ENCODE measurements at regions not wholly inside any gene's neighbourhood (a gene's known extent, or its start where the extent isn't known, plus 50 kb on each side); places are given as distances from the start of the nearest gene placed in this dataset.

DNA sequence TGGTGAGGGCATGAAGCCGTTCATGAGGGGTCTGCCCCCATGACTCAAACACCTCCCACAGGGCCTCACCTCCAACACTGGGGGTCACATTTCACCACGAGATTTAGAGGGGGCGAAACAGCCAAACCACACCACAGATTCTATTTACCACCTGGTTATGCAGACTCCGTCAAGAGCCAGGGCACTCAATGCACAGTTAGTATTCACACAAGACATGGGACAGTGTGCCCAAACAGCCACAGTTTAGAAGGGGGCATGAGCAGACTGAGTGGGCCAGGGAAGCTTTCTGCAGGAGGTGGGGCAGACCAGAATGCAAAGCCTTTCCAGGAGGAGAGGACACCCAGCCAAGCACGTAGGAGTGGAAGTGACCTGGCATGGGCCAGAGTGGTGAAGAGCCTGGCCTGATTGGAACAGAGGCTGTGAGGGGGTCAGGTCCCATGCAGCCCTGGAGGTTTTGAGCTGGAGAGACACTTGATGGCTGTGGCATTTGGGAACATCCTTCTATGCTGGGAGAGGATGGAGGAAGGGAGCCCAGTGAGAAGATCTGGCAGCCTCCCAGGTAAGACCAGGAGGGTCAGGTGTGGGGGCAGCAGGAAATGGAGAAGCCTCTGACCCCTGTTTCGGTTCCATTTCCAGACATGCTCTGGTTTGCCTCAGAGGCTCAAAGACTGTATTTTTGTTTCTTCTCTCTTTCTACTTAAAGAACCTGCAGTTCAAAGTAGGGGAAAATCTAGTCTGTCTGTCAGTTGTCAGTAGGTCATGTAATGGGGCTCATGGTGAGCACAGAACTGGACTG, 199.1 kb upstream of the NCAM1 start:
- H3K56ac ChIP-seq (ENCODE audit: low read length) = no peak overlapping the region
- H3K18ac ChIP-seq (ENCODE audit: low read length) = no peak overlapping the region
- H3K27me3 ChIP-seq (ENCODE audit: insufficient read depth, low read length, poor library complexity) = no peaks in the 10 kb centered on the region
- H3K79me1 ChIP-seq (ENCODE audit: low read length) = no peaks in the 10 kb centered on the region
- no peak overlapping the region for H2BK5ac ChIP-seq (ENCODE audit: low read length)
- H4K5ac ChIP-seq (ENCODE audit: low read length) = no peak overlapping the region
- H3K4me1 ChIP-seq (ENCODE audit: control insufficient read depth, low read depth, low read length) = no peaks in the 10 kb centered on the region
- no peak overlapping the region for H2AK5ac ChIP-seq (ENCODE audit: low read length)
- H3K36me3 ChIP-seq (ENCODE audit: control insufficient read depth, insufficient read depth, low read length) = no peaks in the 10 kb centered on the region
- H4K8ac ChIP-seq (ENCODE audit: low read depth, low read length) = no peak overlapping the region
- no CpG with 5 or more reads among the region's 6 CpGs for WGBS (ENCODE audit: extremely low coverage, insufficient coverage, low lambda C conversion rate)
- DNase-seq = no peak
- no peak overlapping the region for H3K4me2 ChIP-seq (ENCODE audit: low read length)
- H2BK15ac ChIP-seq (replicated peaks; ENCODE audit: low read depth) = no peak overlapping the region
- H3K27ac ChIP-seq (ENCODE audit: low read depth, low read length) = no peak overlapping the region
- H3K23ac ChIP-seq (ENCODE audit: low read length) = no peak overlapping the region
- H3K4ac ChIP-seq (ENCODE audit: low read depth, low read length) = no peak overlapping the region
- no peaks in the 10 kb centered on the region for H3K79me2 ChIP-seq (ENCODE audit: control insufficient read depth, insufficient read depth, low read length)
- H2BK120ac ChIP-seq (ENCODE audit: low read depth, low read length) = no peak overlapping the region
- no peak overlapping the region for H3K9ac ChIP-seq (ENCODE audit: low read length)
- H3K4me3 ChIP-seq (ENCODE audit: low read length) = no peak overlapping the region

DNA sequence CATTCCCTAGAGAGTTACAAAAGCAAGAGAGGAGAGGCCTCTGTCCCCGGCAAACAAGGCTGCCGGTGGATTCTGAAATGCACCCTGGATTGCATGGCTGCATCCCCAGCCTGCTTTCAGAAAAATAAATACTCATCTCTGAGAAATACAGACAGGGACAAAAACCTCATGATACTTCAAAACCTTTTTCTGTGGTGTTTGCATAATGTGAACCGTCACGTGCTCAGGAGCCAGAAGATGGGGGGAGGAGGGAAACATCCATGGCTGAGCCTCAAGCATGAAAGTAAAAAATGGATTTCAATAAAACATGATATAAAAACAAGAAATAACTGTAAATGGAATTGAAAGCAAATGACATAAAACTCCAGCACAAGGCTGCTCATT, 198.5 kb upstream of the NCAM1 start:
- no peak overlapping the region for H3K56ac ChIP-seq (ENCODE audit: low read length)
- no CpG with 5 or more reads among the region's 4 CpGs for WGBS (ENCODE audit: extremely low coverage, insufficient coverage, low lambda C conversion rate)
- no peak overlapping the region for H4K8ac ChIP-seq (ENCODE audit: low read depth, low read length)
- no peak overlapping the region for H3K23ac ChIP-seq (ENCODE audit: low read length)
- DNase-seq = no peak
- H3K4me3 ChIP-seq (ENCODE audit: low read length) = no peak overlapping the region
- no peak overlapping the region for H3K4me2 ChIP-seq (ENCODE audit: low read length)
- H3K4ac ChIP-seq (ENCODE audit: low read depth, low read length) = no peak overlapping the region
- H3K36me3 ChIP-seq (ENCODE audit: control insufficient read depth, insufficient read depth, low read length) = no peaks in the 10 kb centered on the region
- H3K27ac ChIP-seq (ENCODE audit: low read depth, low read length) = no peak overlapping the region
- no peaks in the 10 kb centered on the region for H3K4me1 ChIP-seq (ENCODE audit: control insufficient read depth, low read depth, low read length)
- no peaks in the 10 kb centered on the region for H3K79me2 ChIP-seq (ENCODE audit: control insufficient read depth, insufficient read depth, low read length)
- H4K5ac ChIP-seq (ENCODE audit: low read length) = no peak overlapping the region
- H2BK5ac ChIP-seq (ENCODE audit: low read length) = no peak overlapping the region
- no peak overlapping the region for H2BK15ac ChIP-seq (replicated peaks; ENCODE audit: low read depth)
- H3K27me3 ChIP-seq (ENCODE audit: insufficient read depth, low read length, poor library complexity) = no peaks in the 10 kb centered on the region
- H3K18ac ChIP-seq (ENCODE audit: low read length) = no peak overlapping the region
- no peaks in the 10 kb centered on the region for H3K79me1 ChIP-seq (ENCODE audit: low read length)
- no peak overlapping the region for H3K9ac ChIP-seq (ENCODE audit: low read length)
- H2AK5ac ChIP-seq (ENCODE audit: low read length) = no peak overlapping the region
- H2BK120ac ChIP-seq (ENCODE audit: low read depth, low read length) = no peak overlapping the region

DNA sequence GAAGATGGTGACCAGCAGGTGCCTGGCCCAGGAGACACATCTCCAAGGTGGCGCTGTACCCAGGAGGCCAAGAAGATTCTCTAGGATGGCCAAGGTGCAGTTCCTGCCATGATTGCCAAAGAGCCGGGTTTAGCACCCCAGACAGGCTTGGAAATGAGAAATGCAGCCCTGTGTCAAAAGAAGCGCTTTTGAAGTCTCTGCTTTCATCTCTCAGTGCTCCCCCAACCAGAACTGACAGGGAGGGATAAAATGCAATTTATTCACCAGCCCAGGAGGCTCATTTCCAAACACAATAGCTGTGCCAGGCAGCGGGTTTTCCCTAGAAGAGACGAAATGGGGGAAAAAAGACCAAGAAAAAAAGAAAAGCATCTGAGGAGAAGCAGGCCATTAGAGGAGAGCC, 195.9 kb upstream of the NCAM1 start:
- Histone ChIP-seq H2BK120ac (ENCODE audit: low read depth, low read length) (no peak overlapping the region), H3K4me3 (ENCODE audit: low read length) (no peak overlapping the region), H4K5ac (ENCODE audit: low read length) (no peak overlapping the region), H2BK15ac (replicated peaks; ENCODE audit: low read depth) (no peak overlapping the region), H3K4me2 (ENCODE audit: low read length) (no peak overlapping the region), H3K56ac (ENCODE audit: low read length) (no peak overlapping the region), H3K27me3 (ENCODE audit: insufficient read depth, low read length, poor library complexity) (no peaks in the 10 kb centered on the region), H3K4me1 (ENCODE audit: control insufficient read depth, low read depth, low read length) (no peaks in the 10 kb centered on the region), H3K18ac (ENCODE audit: low read length) (no peak overlapping the region), H3K4ac (ENCODE audit: low read depth, low read length) (no peak overlapping the region), H3K9ac (ENCODE audit: low read length) (no peak overlapping the region), H3K79me1 (ENCODE audit: low read length) (no peaks in the 10 kb centered on the region), H3K27ac (ENCODE audit: low read depth, low read length) (no peak overlapping the region), H3K36me3 (ENCODE audit: control insufficient read depth, insufficient read depth, low read length) (no peaks in the 10 kb centered on the region), H2BK5ac (ENCODE audit: low read length) (no peak overlapping the region), H3K23ac (ENCODE audit: low read length) (no peak overlapping the region), H2AK5ac (ENCODE audit: low read length) (no peak overlapping the region), H4K8ac (ENCODE audit: low read depth, low read length) (no peak overlapping the region), H3K79me2 (ENCODE audit: control insufficient read depth, insufficient read depth, low read length) (no peaks in the 10 kb centered on the region)
- DNase-seq = no peak
- no CpG with 5 or more reads among the region's 5 CpGs for WGBS (ENCODE audit: extremely low coverage, insufficient coverage, low lambda C conversion rate)

DNA sequence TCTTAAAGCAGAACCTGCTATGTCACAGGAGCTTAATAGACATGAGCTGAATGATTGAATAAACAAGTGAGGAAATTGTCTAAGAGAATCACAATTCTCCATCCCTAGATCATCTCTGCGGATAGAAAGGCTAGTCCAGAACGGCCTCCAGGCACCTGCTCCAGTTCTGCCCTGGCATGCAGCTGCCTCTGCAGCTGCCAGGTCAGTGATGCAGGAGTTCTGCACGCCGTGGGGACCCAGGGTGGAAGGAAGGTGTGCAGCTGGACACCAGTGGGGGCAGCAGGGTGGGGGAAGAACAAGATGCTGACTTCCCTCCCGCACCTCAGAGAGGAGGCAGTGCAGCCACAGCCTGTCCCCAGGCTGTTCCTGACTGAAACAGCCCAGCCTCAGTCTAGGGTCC, 192.1 kb upstream of the NCAM1 start:
- Histone ChIP-seq H3K27ac (ENCODE audit: low read depth, low read length) (no peak overlapping the region), H3K18ac (ENCODE audit: low read length) (no peak overlapping the region), H3K56ac (ENCODE audit: low read length) (no peak overlapping the region), H3K4me3 (ENCODE audit: low read length) (no peak overlapping the region), H4K8ac (ENCODE audit: low read depth, low read length) (no peak overlapping the region), H2BK15ac (replicated peaks; ENCODE audit: low read depth) (no peak overlapping the region), H3K4me1 (ENCODE audit: control insufficient read depth, low read depth, low read length) (no peaks in the 10 kb centered on the region), H2AK5ac (ENCODE audit: low read length) (no peak overlapping the region), H3K9ac (ENCODE audit: low read length) (no peak overlapping the region), H3K23ac (ENCODE audit: low read length) (no peak overlapping the region), H3K4me2 (ENCODE audit: low read length) (no peak overlapping the region), H2BK5ac (ENCODE audit: low read length) (no peak overlapping the region), H3K4ac (ENCODE audit: low read depth, low read length) (no peak overlapping the region), H3K27me3 (ENCODE audit: insufficient read depth, low read length, poor library complexity) (no peaks in the 10 kb centered on the region), H3K79me1 (ENCODE audit: low read length) (no peaks in the 10 kb centered on the region), H2BK120ac (ENCODE audit: low read depth, low read length) (no peak overlapping the region), H3K36me3 (ENCODE audit: control insufficient read depth, insufficient read depth, low read length) (no peaks in the 10 kb centered on the region), H3K79me2 (ENCODE audit: control insufficient read depth, insufficient read depth, low read length) (no peaks in the 10 kb centered on the region), H4K5ac (ENCODE audit: low read length) (no peak overlapping the region)
- no peak for DNase-seq
- WGBS (ENCODE audit: extremely low coverage, insufficient coverage, low lambda C conversion rate) = no CpG with 5 or more reads among the region's 5 CpGs

DNA sequence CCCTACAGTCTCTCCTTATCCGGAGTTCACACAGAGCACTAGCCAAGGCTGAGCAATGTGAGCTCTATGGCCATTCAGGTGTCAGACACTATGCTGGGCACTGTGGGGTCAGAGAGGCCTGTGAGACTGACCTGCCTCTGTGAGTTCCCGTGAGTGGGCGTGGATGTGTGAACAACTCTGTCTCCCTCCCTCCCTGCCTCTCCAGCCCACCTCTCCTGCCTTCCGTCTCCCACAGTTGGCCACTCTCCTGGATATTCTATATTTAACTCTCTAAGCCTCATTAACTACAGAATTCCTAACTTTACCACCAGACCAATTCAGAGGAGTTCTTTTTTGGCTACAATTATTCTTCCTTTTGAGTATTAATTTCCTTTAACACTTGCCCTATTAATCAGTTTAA, 191.6 kb upstream of the NCAM1 start:
- Histone ChIP-seq H3K79me1 (ENCODE audit: low read length) (no peaks in the 10 kb centered on the region), H3K27me3 (ENCODE audit: insufficient read depth, low read length, poor library complexity) (no peaks in the 10 kb centered on the region), H3K4me2 (ENCODE audit: low read length) (no peak overlapping the region), H3K4ac (ENCODE audit: low read depth, low read length) (no peak overlapping the region), H3K18ac (ENCODE audit: low read length) (no peak overlapping the region), H2BK15ac (replicated peaks; ENCODE audit: low read depth) (no peak overlapping the region), H3K4me3 (ENCODE audit: low read length) (no peak overlapping the region), H3K4me1 (ENCODE audit: control insufficient read depth, low read depth, low read length) (no peaks in the 10 kb centered on the region), H2AK5ac (ENCODE audit: low read length) (no peak overlapping the region), H4K5ac (ENCODE audit: low read length) (no peak overlapping the region), H4K8ac (ENCODE audit: low read depth, low read length) (no peak overlapping the region), H3K9ac (ENCODE audit: low read length) (no peak overlapping the region), H3K27ac (ENCODE audit: low read depth, low read length) (no peak overlapping the region), H2BK120ac (ENCODE audit: low read depth, low read length) (no peak overlapping the region), H3K79me2 (ENCODE audit: control insufficient read depth, insufficient read depth, low read length) (no peaks in the 10 kb centered on the region), H2BK5ac (ENCODE audit: low read length) (no peak overlapping the region), H3K56ac (ENCODE audit: low read length) (no peak overlapping the region), H3K36me3 (ENCODE audit: control insufficient read depth, insufficient read depth, low read length) (no peaks in the 10 kb centered on the region), H3K23ac (ENCODE audit: low read length) (no peak overlapping the region)
- DNase-seq = no peak
- WGBS (ENCODE audit: extremely low coverage, insufficient coverage, low lambda C conversion rate) = no CpG with 5 or more reads among the region's 4 CpGs

DNA sequence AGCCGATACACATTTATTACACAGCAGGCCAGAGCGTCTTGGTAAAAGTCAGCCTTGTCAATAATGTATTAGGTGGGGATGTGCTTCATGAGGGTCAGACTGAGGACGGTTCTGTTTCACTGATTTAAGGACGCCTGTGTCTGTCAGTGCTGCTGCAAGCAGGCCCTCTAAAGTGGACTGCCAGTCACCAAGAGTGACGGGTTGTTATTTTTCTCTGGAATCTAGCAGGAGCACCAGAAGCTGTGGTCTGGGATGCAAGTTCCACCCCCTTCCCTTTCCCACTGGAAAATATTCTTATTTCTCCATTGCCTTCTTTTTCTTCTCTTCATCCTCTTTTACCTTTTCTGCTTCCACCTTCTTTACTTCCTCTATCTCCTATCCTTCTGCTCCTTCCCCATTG, 191.2 kb upstream of the NCAM1 start:
- no peak for DNase-seq
- Histone ChIP-seq H3K4me2 (ENCODE audit: low read length) (no peak overlapping the region), H2BK5ac (ENCODE audit: low read length) (no peak overlapping the region), H2AK5ac (ENCODE audit: low read length) (no peak overlapping the region), H3K27me3 (ENCODE audit: insufficient read depth, low read length, poor library complexity) (no peaks in the 10 kb centered on the region), H3K18ac (ENCODE audit: low read length) (no peak overlapping the region), H3K23ac (ENCODE audit: low read length) (no peak overlapping the region), H3K4me1 (ENCODE audit: control insufficient read depth, low read depth, low read length) (no peaks in the 10 kb centered on the region), H4K8ac (ENCODE audit: low read depth, low read length) (no peak overlapping the region), H4K5ac (ENCODE audit: low read length) (no peak overlapping the region), H3K79me2 (ENCODE audit: control insufficient read depth, insufficient read depth, low read length) (no peaks in the 10 kb centered on the region), H3K4ac (ENCODE audit: low read depth, low read length) (no peak overlapping the region), H2BK120ac (ENCODE audit: low read depth, low read length) (no peak overlapping the region), H3K4me3 (ENCODE audit: low read length) (no peak overlapping the region), H3K56ac (ENCODE audit: low read length) (no peak overlapping the region), H3K9ac (ENCODE audit: low read length) (no peak overlapping the region), H3K36me3 (ENCODE audit: control insufficient read depth, insufficient read depth, low read length) (no peaks in the 10 kb centered on the region), H3K79me1 (ENCODE audit: low read length) (no peaks in the 10 kb centered on the region), H2BK15ac (replicated peaks; ENCODE audit: low read depth) (no peak overlapping the region), H3K27ac (ENCODE audit: low read depth, low read length) (no peak overlapping the region)
- no CpG with 5 or more reads among the region's 5 CpGs for WGBS (ENCODE audit: extremely low coverage, insufficient coverage, low lambda C conversion rate)

Measured in mesendoderm (in vitro differentiated cells).